ENCODE measurements at regions not wholly inside any gene's neighbourhood (a gene's known extent, or its start where the extent isn't known, plus 50 kb on each side); places are given as distances from the start of the nearest gene placed in this dataset.
"Not testable (repeated sequence)": the region's sequence is repeated elsewhere in the genome, so short reads cannot be mapped to it uniquely, and the experiment has no call there.

DNA sequence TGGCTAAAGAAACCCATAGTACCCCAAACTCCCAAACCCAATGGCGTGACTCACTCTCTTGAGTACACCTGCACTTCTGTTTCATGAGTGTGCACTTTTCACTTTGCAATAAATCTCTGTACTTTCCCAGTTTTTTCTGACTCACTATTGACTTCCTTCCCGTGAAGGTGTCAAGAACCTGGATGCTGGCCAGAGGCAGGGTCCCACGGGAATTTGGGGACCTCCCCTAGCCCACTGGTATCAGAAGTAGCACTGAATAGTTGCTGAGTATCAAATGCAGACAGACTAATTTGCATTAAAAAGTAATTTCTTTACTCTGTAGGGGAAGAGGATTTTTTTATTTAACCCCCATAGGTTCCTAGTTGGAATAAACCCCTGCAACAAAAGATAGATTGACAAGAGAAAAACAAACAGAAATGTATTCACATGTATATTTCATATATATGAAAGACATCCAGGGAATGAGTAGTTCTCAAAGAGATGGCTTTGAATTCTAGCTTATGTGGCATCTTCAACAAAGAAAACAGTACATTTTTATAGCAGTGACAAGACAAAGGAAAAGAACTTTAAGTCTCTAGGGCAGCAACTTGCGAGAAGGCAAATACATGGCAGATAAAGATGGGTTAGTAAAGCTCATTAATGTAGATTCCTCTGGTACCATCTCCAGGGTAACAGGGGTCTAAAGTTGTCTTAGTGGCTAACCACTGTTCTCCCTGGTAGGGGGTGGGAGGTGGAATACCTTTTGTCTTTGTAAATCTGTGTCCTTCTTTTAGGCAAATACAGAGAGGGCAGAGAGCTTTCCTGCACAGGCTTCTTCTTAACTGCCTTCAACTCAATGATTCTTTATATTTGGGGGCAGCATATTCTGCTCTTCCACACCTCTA lies 385.5 kb upstream of the PDZRN3 start:
- Mint-ChIP-seq H3K4me1 (no peaks in the 10 kb centered on the region), H3K27ac (no peak overlapping the region), H3K9me3 (no peaks in the 10 kb centered on the region), H3K27me3 (no peaks in the 10 kb centered on the region), H3K4me3 (no peak overlapping the region), H3K36me3 (ENCODE audit: low read depth) (no peaks in the 10 kb centered on the region)
- ATAC-seq (no peak), DNase-seq (no peak)

DNA sequence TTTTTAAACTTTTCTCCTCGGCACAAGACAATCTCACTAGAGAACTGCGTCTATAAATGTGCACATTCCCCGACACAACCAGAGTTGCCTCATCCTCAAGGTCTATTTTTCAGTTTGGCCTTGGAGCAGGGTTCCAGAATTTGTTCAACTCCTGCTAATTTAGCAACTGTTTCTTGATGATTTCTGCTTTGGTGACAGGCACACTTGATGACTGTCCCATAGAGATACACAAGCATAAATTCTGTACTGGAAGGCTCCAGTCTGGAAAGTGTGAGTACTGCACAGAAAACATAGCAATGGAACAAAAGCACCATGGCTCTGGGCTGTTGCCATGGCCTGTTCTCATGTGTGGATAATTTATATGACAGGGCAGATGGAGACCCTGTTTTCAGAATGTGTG lies 379.6 kb upstream of the PDZRN3 start:
- no peak overlapping the region for H3K4me3 Mint-ChIP-seq
- no peaks in the 10 kb centered on the region for H3K4me1 Mint-ChIP-seq

DNA sequence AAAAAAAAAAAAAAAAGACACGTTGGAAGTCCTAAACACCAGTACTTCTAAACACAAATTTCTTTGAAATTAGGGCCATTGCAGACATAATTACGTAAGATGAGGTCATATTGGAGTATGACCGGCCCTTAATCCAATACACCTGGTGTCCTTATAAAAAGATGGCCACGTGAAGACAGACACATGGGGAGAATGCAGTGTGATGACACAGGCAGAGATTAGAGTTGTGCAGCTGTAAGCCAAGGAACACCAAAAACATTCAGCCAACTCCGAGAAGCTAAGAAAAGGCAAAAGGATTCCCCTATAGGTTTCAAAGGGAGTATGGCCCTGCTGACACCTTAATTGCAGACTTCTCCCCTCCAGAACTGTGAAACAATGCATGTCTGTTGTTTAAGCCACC lies 379.0 kb upstream of the PDZRN3 start:
- ATAC-seq (no peak), DNase-seq (no peak)
- H3K4me3 Mint-ChIP-seq, result no peak overlapping the region
- no peaks in the 10 kb centered on the region for H3K36me3 Mint-ChIP-seq (ENCODE audit: low read depth)
- no peaks in the 10 kb centered on the region for H3K9me3 Mint-ChIP-seq
- H3K27me3 Mint-ChIP-seq, result no peaks in the 10 kb centered on the region
- no peak overlapping the region for H3K27ac Mint-ChIP-seq
- no peaks in the 10 kb centered on the region for H3K4me1 Mint-ChIP-seq

More for the DNA sequence above, 379.6 kb upstream of the PDZRN3 start:
- no peak overlapping the region for H3K27ac Mint-ChIP-seq
- H3K9me3 Mint-ChIP-seq, result no peaks in the 10 kb centered on the region
- H3K27me3 Mint-ChIP-seq, result no peaks in the 10 kb centered on the region
- DNase-seq (no peak), ATAC-seq (no peak)
- no peaks in the 10 kb centered on the region for H3K36me3 Mint-ChIP-seq (ENCODE audit: low read depth)

- Mint-ChIP-seq H3K4me1 (no peaks in the 10 kb centered on the region), H3K27me3 (no peaks in the 10 kb centered on the region), H3K4me3 (no peak overlapping the region), H3K27ac (no peak overlapping the region), H3K36me3 (ENCODE audit: low read depth) (no peaks in the 10 kb centered on the region), H3K9me3 (peaks cover 3% of the 10 kb centered on the region)
- DNase-seq, result no peak
- no peak for ATAC-seq
Observed at GRCh38 chr3:74001436-74001835, 376.7 kb upstream of the PDZRN3 start.

- Mint-ChIP-seq H3K4me3 (no peak overlapping the region), H3K27me3 (no peaks in the 10 kb centered on the region), H3K36me3 (ENCODE audit: low read depth) (no peaks in the 10 kb centered on the region), H3K4me1 (no peaks in the 10 kb centered on the region), H3K9me3 (peaks cover 3% of the 10 kb centered on the region), H3K27ac (no peak overlapping the region)
- no peak for ATAC-seq
- no peak for DNase-seq
Observed at GRCh38 chr3:74000725-74001124, 376.0 kb upstream of the PDZRN3 start.

- ATAC-seq (no peak), DNase-seq (no peak)
- Mint-ChIP-seq H3K27ac (no peak overlapping the region), H3K9me3 (peaks cover 3% of the 10 kb centered on the region), H3K4me3 (no peak overlapping the region), H3K4me1 (no peaks in the 10 kb centered on the region), H3K36me3 (ENCODE audit: low read depth) (no peaks in the 10 kb centered on the region), H3K27me3 (no peaks in the 10 kb centered on the region)
Observed at GRCh38 chr3:73999501-73999900, 374.8 kb upstream of the PDZRN3 start.

DNA sequence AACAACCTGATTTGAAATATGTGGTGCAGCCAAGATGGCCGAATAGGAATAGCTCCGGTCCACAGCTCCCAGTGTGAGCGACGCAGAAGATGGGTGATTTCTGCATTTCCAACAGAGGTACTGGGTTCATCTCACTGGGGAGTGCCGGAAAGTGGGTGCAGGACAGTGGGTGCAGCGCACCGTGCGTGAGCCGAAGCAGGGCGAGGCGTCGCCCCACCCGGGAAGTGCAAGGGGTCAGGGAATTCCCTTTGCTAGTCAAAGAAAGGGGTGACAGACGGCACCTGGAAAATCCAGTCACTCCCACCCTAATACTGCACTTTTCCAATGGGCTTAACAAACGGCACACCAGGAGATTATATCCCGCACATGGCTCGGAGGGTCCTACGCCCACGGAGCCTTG lies 365.9 kb upstream of the PDZRN3 start:
- DNase-seq; ATAC-seq; H3K27ac Mint-ChIP-seq; H3K36me3 Mint-ChIP-seq (ENCODE audit: low read depth); H3K4me3 Mint-ChIP-seq; H3K4me1 Mint-ChIP-seq; H3K27me3 Mint-ChIP-seq: not testable (repeated sequence)
- peaks cover 17% of the 10 kb centered on the region for H3K9me3 Mint-ChIP-seq

DNA sequence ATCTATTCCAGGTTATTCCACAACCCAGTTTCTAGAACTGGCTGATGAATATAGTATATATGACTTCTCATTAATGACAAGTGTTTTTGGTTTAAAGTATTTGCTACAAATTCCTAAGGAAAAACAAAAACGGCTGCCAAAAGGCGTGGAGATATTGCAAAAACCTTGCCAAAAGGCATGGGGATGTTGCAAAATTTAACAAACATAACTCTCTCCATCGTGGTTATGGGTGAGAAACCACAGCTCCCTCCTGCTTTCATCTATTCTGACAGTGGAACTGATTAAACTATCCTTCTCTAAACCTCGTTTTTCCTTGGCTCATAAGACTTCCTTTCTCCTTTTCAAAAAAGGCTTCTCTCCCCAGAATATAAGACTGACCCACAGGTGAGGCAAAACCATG lies 342.0 kb upstream of the PDZRN3 start:
- H3K27me3 Mint-ChIP-seq, result no peaks in the 10 kb centered on the region
- H3K36me3 Mint-ChIP-seq (ENCODE audit: low read depth), result no peaks in the 10 kb centered on the region
- ATAC-seq, result no peak
- peaks cover 7% of the 10 kb centered on the region for H3K9me3 Mint-ChIP-seq
- no peak for DNase-seq
- H3K4me3 Mint-ChIP-seq, result no peak overlapping the region
- H3K4me1 Mint-ChIP-seq, result no peaks in the 10 kb centered on the region
- H3K27ac Mint-ChIP-seq, result no peak overlapping the region

GRCh38 chr3:73964818-73965217 lies 340.1 kb upstream of the PDZRN3 start:
- no peaks in the 10 kb centered on the region for H3K36me3 Mint-ChIP-seq (ENCODE audit: low read depth)
- no peak for ATAC-seq
- no peaks in the 10 kb centered on the region for H3K27me3 Mint-ChIP-seq
- H3K4me3 Mint-ChIP-seq, result no peak overlapping the region
- H3K27ac Mint-ChIP-seq, result no peak overlapping the region
- H3K4me1 Mint-ChIP-seq, result no peaks in the 10 kb centered on the region
- peaks cover 4% of the 10 kb centered on the region for H3K9me3 Mint-ChIP-seq
- no peak for DNase-seq

- ATAC-seq (no peak), DNase-seq (no peak)
- H3K27ac Mint-ChIP-seq, result no peak overlapping the region
- H3K4me1 Mint-ChIP-seq, result no peaks in the 10 kb centered on the region
- H3K36me3 Mint-ChIP-seq (ENCODE audit: low read depth), result no peaks in the 10 kb centered on the region
- peaks cover 10% of the 10 kb centered on the region for H3K9me3 Mint-ChIP-seq
- H3K4me3 Mint-ChIP-seq, result no peak overlapping the region
- no peaks in the 10 kb centered on the region for H3K27me3 Mint-ChIP-seq
Observed at GRCh38 chr3:73955494-73956070, 330.8 kb upstream of the PDZRN3 start.

DNA sequence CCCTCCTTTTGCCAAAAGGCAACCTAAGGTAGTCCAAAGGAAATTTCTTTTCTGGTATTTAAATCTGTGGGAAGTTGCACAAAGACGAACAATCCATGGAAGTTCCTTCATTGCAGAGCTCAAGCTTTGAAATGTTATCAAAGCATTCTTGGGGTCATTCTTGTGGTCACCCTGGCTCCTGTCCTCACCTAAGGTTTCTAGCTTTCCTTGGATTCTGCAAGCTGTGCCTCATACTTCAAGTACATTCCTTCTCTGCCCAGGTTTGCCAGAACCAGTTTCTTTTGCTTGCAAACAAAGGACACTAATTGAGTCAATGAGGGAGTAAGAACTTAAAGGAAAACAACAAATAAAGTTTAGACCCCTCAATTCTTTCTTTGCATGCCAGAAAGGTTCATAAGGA lies 329.8 kb upstream of the PDZRN3 start:
- Mint-ChIP-seq H3K4me1 (no peaks in the 10 kb centered on the region), H3K4me3 (no peak overlapping the region), H3K36me3 (ENCODE audit: low read depth) (no peaks in the 10 kb centered on the region), H3K9me3 (peaks cover 13% of the 10 kb centered on the region), H3K27me3 (no peaks in the 10 kb centered on the region), H3K27ac (no peak overlapping the region)
- ATAC-seq (no peak), DNase-seq (no peak)

DNA sequence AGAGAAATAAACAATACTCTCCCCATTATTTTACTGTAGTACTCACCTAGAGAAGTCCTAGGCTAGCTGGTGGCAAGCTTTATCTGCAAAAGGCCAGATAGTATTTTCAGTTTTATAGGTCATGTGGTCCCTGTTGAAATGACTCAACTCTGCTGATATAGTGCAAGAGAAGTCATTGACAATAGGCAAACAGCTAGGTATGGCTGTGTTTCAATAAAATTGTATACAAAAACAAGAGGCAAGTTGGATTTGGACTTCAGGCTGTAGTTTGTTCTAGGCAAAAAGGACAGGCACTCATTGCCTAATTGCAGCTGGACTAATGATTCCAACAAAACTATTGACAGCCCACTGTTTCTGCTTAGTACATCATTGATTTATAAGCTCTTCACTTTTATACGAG lies 328.0 kb upstream of the PDZRN3 start:
- peaks cover 17% of the 10 kb centered on the region for H3K9me3 Mint-ChIP-seq
- no peak overlapping the region for H3K4me3 Mint-ChIP-seq

GRCh38 chr3:73950865-73951558 lies 326.3 kb upstream of the PDZRN3 start:
- H3K27me3 Mint-ChIP-seq, result no peaks in the 10 kb centered on the region
- no peak for ATAC-seq
- no peaks in the 10 kb centered on the region for H3K36me3 Mint-ChIP-seq (ENCODE audit: low read depth)

More for the DNA sequence above, 328.0 kb upstream of the PDZRN3 start:
- no peaks in the 10 kb centered on the region for H3K4me1 Mint-ChIP-seq
- no peak for ATAC-seq
- no peak for DNase-seq
- H3K27ac Mint-ChIP-seq, result no peak overlapping the region
- no peaks in the 10 kb centered on the region for H3K36me3 Mint-ChIP-seq (ENCODE audit: low read depth)
- no peaks in the 10 kb centered on the region for H3K27me3 Mint-ChIP-seq

GRCh38 chr3:73945541-73945940 lies 320.8 kb upstream of the PDZRN3 start:
- no peaks in the 10 kb centered on the region for H3K4me1 Mint-ChIP-seq
- DNase-seq (no peak), ATAC-seq (no peak)
- no peak overlapping the region for H3K27ac Mint-ChIP-seq
- no peak overlapping the region for H3K4me3 Mint-ChIP-seq
- H3K36me3 Mint-ChIP-seq (ENCODE audit: low read depth), result no peaks in the 10 kb centered on the region
- no peaks in the 10 kb centered on the region for H3K27me3 Mint-ChIP-seq
- H3K9me3 Mint-ChIP-seq, result peaks cover 15% of the 10 kb centered on the region

More at GRCh38 chr3:73950865-73951558, 326.3 kb upstream of the PDZRN3 start:
- H3K9me3 Mint-ChIP-seq, result peaks cover 11% of the 10 kb centered on the region
- H3K4me1 Mint-ChIP-seq, result no peaks in the 10 kb centered on the region
- no peak for DNase-seq
- no peak overlapping the region for H3K27ac Mint-ChIP-seq
- H3K4me3 Mint-ChIP-seq, result no peak overlapping the region

DNA sequence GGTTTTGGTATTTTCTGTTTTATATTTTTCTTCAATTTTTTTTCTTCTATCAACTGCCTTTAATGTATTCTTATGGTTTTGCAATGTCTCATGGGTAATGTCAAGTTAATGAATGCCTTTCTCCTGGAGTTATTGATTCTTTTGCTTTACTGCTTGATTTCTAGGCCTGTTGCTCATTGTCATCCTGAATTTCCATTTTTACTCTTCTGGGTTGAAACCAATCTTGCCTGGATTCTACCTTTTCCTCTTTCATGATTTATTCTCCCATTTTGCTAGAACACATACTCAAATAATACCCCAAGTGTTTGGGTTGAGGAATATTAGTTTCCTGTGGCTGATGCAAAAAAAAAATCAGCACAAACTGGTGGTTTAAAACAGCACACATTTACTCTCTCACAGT lies 315.2 kb upstream of the PDZRN3 start:
- Mint-ChIP-seq H3K27ac (no peak overlapping the region), H3K9me3 (peaks cover 7% of the 10 kb centered on the region), H3K27me3 (no peaks in the 10 kb centered on the region), H3K4me1 (no peaks in the 10 kb centered on the region), H3K36me3 (ENCODE audit: low read depth) (no peaks in the 10 kb centered on the region), H3K4me3 (no peak overlapping the region)
- DNase-seq (no peak), ATAC-seq (no peak)
